GM19035 (cell line): ENCODE measurements at regions not wholly inside any gene's neighbourhood (a gene's known extent, or its start where the extent isn't known, plus 50 kb on each side); places are given as distances from the start of the nearest gene placed in this dataset.
"Not testable (repeated sequence)": the region's sequence is repeated elsewhere in the genome, so short reads cannot be mapped to it uniquely, and the experiment has no call there.

Experiments used
- ATAC-seq: cut with Tn5 transposase; IDR thresholded peaks from one replicate; pipeline ENCODE4 v1.9.1; 2021; ENCODE audit not compliant: unreplicated experiment

DNA sequence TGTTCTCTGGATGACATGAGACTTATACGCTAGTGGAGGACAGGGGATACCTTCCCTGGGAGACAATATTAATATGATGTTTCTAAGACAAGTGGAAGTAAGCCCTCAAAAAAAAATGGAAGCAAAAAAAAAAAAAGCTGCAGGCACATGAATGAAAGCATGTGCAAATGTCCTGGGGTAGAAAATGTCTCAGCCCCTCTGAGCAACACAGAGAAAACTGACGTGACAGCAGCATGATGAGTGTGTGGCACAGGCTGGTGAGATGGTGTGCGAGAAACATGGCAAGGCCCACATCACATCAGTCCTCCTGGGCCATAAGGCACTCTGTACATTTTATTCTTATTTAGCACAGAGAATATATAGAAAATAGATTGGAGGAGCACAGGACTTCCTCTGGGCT is 254.7 kb upstream of the PFKP start:
- no peak for ATAC-seq

DNA sequence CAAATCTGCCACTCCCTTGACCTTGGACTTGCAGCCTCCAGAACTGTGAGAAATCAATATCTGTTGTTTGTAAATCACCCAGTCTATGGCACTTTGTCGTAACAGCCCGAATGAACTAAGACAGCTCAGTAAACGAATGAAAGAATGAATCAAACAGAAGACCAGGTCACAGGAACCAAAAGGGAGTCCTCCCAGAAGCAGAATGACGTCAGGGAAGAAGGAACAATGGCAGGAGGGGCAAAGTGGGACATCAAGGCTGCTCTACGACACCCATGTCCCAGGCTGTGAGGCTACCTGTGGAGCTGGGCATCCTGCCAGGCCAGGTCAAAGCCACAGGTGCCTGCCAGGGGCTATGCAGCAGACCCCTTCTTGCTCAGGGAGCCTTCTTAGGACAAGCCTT is 267.2 kb upstream of the PFKP start:
- no peak for ATAC-seq

GRCh38 chr10:2798336-2799022 is 268.9 kb upstream of the PFKP start:
- no peak for ATAC-seq

GRCh38 chr10:2791774-2792443 is 275.4 kb upstream of the PFKP start:
- peak; percentile 79 for ATAC-seq

DNA sequence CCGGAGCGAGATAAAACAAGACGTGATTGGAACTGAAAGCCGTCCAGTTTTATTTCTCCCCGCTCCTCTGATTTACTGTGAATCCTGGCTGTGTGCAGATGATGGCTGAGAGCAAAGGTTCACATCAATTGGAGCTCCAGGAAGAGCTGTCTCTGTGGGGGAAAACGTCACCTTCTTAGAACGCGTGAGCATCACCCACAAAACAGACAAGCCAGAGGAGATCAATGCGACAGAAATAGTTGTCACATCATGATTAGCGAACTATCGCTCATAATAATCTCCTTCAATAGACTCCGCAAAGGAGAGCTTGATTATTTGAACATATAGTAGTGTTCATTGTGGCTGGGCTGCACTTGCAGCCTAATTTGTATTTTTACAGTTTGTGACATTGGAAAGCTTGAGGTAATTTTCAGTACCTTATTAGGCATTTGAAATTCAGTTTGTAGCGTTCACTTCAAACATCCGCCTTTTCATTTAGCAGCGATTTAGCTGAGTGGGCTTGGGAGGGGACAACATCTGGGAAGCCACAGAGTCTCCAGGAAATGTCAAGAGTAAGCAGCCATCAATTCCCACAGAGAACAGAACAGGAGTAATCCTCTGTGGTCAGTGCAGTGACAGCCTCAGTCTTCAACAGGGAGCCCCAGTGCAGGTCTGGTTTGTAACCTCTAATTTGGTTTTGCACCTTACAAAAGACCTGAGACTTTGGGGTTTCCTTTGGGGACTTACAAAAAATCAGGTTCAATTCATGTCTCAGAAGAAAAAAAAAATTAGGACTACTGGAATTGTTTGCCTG is 276.8 kb upstream of the PFKP start:
- no peak for ATAC-seq

- ATAC-seq, result no peak
These were observed 281.1 kb upstream of the PFKP start for GRCh38 chr10:2786251-2786650.

- no peak for ATAC-seq
These were observed 282.6 kb upstream of the PFKP start for GRCh38 chr10:2784766-2785165.

DNA sequence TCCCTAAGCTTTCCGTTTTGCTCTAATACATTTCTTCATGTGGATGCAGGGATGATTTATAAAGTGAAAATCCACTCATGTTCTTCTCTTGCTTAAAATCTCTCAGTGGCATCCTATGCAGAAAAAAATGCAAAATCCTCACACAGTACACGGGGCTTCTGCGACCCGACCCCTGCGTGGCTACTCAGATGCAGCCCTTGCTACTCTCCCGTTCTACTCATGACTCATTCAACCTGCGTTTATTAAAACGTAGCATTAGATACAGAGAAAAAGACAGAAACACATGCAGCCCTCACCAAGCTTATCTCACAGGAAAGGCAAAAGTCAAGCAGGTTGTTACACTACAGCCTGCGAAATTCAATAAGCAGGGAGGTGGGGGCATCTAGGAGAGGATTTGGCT is 284.4 kb upstream of the PFKP start:
- no peak for ATAC-seq

DNA sequence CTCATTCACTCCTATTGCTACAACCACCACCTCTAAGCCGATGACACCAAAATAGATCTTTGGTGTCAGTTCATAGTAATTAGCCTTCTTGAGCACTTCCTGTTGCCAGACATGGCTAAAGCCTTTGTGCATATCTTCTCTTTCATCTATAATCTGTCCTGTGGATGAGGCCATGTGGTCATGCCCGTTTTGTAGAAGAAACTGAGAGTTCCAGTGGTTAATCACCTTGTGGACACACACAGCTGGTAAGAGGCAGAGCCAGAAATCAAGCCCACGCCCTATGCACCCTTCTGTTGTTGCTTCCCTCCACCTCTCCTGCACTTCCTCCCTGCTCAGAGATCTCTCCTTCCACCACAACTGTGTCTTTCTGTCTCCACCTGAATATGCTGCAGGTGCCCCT is 285.1 kb upstream of the PFKP start:
- no peak for ATAC-seq

- no peak for ATAC-seq
These were observed 289.5 kb upstream of the PFKP start for GRCh38 chr10:2777666-2778355.

DNA sequence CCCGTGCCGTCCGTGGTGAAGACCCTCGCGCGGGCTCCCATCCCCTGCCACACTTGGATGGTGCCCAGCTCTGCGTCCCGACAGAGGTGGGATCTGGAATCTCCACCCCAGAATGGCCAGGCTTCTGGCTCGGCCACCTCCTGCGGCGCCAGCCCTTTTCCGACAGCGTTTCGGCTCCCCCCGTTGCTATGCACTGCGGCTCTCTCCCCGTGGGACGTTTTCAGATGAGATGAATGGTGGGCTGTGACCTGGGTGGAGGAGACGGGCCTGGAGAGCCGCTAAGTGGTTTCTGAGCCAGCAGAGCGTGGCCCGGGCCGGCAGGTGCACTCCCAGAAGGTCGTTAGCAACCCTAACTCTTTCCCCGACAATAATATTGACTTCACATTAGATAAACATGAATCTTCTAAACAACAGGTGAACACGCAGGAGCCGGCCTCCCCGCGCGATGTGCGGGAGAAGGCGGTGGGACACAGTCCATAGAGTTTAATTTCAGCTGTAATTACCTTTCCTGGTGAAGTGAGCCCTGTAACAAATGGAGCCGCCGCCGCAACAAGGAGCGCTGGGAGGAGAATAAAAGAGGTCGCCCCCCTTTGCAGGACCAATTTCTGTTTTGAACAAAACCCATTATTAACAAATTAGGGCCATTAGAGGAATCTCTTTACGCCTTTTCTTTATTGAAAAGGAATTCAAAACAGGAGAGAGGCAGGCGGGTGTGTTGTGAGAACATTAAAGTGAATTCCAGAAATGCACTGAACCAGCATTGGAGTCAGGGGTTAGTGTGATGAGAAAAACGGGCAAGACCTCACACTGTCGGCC is 294.3 kb upstream of the PFKP start:
- ATAC-seq, result no peak

DNA sequence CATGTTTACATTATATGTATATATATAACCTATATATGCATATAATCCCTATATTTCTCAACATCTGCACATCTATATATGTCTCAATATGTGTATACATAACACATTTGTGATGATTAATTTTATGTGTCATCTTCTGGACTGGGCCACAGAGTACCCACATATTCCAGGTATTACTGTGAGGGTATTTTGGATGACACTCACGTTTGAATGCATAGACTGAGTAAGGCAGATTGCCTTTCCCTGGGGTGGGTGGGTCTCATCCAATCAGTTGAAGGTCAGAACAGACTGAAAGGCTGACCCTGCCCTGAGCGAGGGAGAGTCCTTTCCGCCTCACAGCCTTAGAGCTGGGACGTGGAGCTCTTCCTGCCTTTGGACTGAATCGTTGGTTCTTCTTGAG is 295.2 kb upstream of the PFKP start:
- ATAC-seq, result no peak

GRCh38 chr10:2767293-2767692 is 300.1 kb upstream of the PFKP start:
- ATAC-seq, result not testable (repeated sequence)

DNA sequence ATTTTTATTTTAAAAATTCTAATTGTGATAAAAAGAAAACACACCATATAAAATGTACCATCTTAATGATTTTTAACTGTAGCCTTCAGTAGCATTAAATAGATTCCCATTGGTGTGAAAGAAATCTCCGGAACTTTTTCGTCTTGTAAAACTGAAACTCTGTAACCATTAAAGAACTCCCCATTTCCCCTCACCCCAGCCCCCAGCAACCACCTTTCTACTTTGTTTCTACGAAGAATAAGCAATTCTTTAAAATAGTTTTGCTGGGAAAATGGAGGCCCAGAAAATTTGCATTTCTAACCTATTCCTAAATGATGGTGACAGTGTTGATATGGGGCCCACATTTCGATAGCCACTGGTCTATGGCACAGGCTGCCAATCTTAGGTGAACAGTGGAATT is 305.4 kb upstream of the PFKP start:
- no peak for ATAC-seq

- no peak for ATAC-seq
These were observed 306.0 kb upstream of the PFKP start for GRCh38 chr10:2761311-2761710.

DNA sequence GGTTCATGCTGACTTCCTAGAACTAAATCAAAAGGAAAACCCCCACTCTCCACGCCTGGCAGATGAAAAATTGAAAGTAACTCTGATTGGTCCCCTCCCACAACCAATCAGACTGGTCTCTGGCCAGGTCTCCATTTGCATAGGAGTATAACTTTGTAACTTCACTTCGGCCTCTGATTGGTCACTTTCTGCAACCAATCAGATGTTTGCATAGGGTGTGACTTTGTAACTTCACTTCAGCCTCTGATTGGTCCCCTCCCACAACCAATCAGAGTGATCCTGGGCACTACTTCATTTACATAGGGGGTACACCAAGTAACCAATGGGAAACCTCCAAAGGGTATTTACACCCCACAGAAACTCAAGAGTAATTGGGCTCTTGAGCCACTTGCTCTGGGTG is 306.6 kb upstream of the PFKP start:
- no peak for ATAC-seq

GRCh38 chr10:2759233-2759632 is 308.1 kb upstream of the PFKP start:
- ATAC-seq, result no peak

DNA sequence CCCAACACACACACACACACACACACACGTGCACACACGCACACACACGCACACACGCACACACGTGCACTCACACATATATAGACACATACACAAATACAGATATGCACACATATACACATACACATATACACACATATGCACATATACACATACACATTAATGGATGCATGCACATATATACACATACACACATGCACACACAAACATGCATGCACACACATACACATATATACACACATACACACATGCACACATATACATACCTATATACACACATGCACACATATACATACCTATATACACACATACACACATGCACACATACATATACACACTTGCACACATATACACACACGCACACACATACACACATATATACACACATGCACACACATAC is 312.4 kb upstream of the PFKP start:
- ATAC-seq, result no peak

- ATAC-seq, result no peak
These were observed 319.1 kb upstream of the PFKP start for GRCh38 chr10:2748287-2748686.

GRCh38 chr10:2746638-2747037 is 320.7 kb upstream of the PFKP start:
- no peak for ATAC-seq

DNA sequence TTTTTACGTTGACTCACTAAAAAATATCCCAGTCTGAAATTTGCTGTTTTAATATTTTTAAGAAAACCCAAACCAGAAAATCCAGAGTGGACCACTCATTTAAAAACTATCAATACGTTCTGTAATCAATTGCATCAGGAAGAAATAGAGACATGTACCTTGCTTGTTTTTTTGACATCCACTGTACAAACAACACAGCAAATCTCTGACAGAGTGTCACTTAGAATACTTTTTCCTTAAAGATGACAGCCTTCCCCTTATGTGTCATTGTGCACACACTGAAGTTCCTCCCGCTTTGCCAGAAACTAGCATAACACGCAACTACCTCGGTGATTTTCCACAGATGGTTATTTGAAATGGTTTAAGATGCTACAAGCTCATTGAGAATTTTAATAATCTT is 321.7 kb upstream of the PFKP start:
- no peak for ATAC-seq
